ENCODE measurements at regions not wholly inside any gene's neighbourhood (a gene's known extent, or its start where the extent isn't known, plus 50 kb on each side); places are given as distances from the start of the nearest gene placed in this dataset.

DNA sequence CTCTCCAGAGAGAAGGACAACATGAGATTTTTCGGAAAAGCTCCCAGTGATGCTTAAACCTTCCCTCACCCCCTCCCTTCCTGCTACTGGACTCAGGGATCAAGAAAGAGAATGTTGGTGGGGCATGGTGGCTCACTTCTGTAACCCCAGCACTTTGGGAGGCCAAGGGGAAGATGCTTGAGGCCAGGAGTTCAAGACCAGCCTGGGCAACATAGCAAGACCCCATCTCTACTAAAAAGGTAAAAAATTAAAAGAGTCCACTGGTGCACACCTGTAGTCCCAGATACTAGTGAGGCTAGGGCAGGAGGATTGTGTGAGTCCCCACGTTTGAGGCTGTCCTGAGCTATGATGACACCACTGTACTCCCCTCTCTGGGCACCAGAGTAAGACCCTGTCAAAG is 162.9 kb upstream of the RAB4A start:
- no peaks in the 10 kb centered on the region for H3K9me3 ChIP-seq (replicated peaks in 1 of 3)
- no peaks in the 10 kb centered on the region for H3K4me1 ChIP-seq (replicated peaks in 1 of 2)
- no peaks in the 10 kb centered on the region for H3K36me3 ChIP-seq (replicated peaks in 1 of 2)
- H3K27me3 ChIP-seq = no peaks in the 10 kb centered on the region
- no peak for TF ChIP-seq POLR2A (IDR thresholded peaks at IDR 0.05)
- no peak for DNase-seq
- H3K27ac ChIP-seq = no peak overlapping the region
- 85 to 100% (median 86%) methylated on average over 2 of the region's 2 CpGs for WGBS, 4 donors
- intact Hi-C loops (cut with DNase I) = no loop called here
- no peak overlapping the region for H3K4me3 ChIP-seq

DNA sequence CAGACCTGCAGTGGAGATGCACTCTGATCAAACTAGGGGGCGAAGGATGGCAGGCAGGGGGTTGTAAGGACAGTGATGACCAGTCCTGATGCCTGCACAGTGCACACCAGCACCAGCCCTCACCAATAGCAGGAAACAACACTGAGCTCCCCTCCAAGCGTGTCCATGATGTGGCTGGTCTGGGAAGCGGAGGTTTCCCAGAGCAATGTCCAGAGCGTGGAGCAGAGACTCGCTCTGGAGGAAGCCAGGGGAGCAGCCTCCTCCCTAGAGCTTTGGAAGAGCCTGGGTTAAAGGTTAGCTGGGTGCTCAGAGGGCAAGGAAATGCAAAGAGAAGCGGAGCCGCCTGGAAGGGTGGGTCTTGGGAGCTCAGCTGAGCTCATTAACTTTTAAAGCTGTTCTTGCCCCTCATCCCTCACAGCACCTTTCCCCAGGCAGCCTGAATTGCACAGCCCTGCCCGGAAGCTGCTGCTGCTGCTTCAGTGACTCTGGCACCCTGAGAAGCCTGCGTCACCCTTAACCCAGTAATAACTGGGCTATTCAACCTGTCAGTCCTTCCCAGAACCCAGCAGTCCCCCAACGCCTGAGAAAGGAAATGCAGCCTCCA is 162.2 kb upstream of the RAB4A start:
- DNase-seq = no peak
- Histone ChIP-seq H3K9me3 (replicated peaks in 1 of 3) (no peaks in the 10 kb centered on the region), H3K27ac (no peak overlapping the region), H3K4me3 (no peak overlapping the region), H3K27me3 (no peaks in the 10 kb centered on the region), H3K4me1 (replicated peaks in 1 of 2) (no peaks in the 10 kb centered on the region), H3K36me3 (replicated peaks in 1 of 2) (no peaks in the 10 kb centered on the region)
- TF ChIP-seq POLR2A (IDR thresholded peaks at IDR 0.05) = no peak
- intact Hi-C loops (cut with DNase I) = no loop called here
- 84 to 90% (median 87%) methylated on average over 10 of the region's 10 CpGs for WGBS, 4 donors

DNA sequence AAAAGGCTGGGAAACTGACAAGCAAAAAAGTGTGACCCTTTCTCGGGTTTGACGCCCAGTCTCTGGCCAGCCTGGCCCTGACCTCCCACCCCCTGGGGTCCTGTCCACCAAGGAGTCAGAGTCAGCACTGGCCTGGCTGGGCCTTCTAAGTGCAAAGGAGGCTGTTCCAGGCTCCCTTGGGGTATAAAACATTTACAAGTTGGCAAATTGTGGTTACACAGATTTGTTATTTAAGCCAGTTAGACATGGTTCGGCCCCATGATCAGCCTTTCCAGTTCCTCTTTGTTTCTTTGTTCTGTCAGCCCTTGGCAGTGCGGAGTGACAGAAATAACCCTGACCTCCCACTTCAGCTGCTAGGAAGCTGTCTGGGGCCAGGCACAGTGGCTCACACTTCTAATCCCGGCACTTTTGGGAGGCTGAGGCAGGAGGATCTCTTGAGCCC is 161.6 kb upstream of the RAB4A start:
- Histone ChIP-seq H3K4me3 (no peak overlapping the region), H3K27me3 (no peaks in the 10 kb centered on the region), H3K4me1 (replicated peaks in 1 of 2) (peaks cover 0 to 3% of the 10 kb centered on the region in 2 donors), H3K36me3 (replicated peaks in 1 of 2) (no peaks in the 10 kb centered on the region), H3K9me3 (replicated peaks in 1 of 3) (no peaks in the 10 kb centered on the region), H3K27ac (no peak overlapping the region)
- no peak for TF ChIP-seq CTCF (IDR thresholded peaks at IDR 0.05)
- TF ChIP-seq POLR2A (IDR thresholded peaks at IDR 0.05) = no peak
- peak in 4 of 7 donors; percentile 29 to 36 (median 32) for DNase-seq
- 69 to 84% (median 80%) methylated on average over 5 of the region's 5 CpGs for WGBS, 4 donors
- intact Hi-C loops (cut with DNase I) = no loop called here

GRCh38 chr1:229110986-229111385 is 159.9 kb upstream of the RAB4A start:
- 85 to 96% (median 92%) methylated on average over 1 of the region's 1 CpG for WGBS, 4 donors
- no peaks in the 10 kb centered on the region for H3K27me3 ChIP-seq
- no peak overlapping the region for H3K4me3 ChIP-seq
- H3K4me1 ChIP-seq (replicated peaks in 1 of 2) = peaks cover 0 to 12% of the 10 kb centered on the region in 2 donors
- H3K9me3 ChIP-seq (replicated peaks in 1 of 3) = no peaks in the 10 kb centered on the region
- H3K27ac ChIP-seq = no peak overlapping the region
- intact Hi-C loops (cut with DNase I) = no loop called here
- H3K36me3 ChIP-seq (replicated peaks in 1 of 2) = no peaks in the 10 kb centered on the region
- TF ChIP-seq POLR2A (IDR thresholded peaks at IDR 0.05) (no peak), CTCF (IDR thresholded peaks at IDR 0.05) (no peak)
- no peak for DNase-seq

- Histone ChIP-seq H3K27ac (no peak overlapping the region), H3K9me3 (replicated peaks in 1 of 3) (no peaks in the 10 kb centered on the region), H3K36me3 (replicated peaks in 1 of 2) (no peaks in the 10 kb centered on the region), H3K4me3 (no peak overlapping the region), H3K4me1 (replicated peaks in 1 of 2) (peaks cover 0 to 12% of the 10 kb centered on the region in 2 donors), H3K27me3 (no peaks in the 10 kb centered on the region)
- DNase-seq = no peak
- TF ChIP-seq POLR2A (IDR thresholded peaks at IDR 0.05) = no peak
- no peak for TF ChIP-seq CTCF (IDR thresholded peaks at IDR 0.05)
- intact Hi-C loops (cut with DNase I) = no loop called here
- 90 to 95% (median 94%) methylated on average over 6 of the region's 6 CpGs for WGBS, 4 donors
These were observed 159.1 kb upstream of the RAB4A start for GRCh38 chr1:229111703-229112319.
